Hepatic stellate cell (primary cell): ENCODE measurements at regions not wholly inside any gene's neighbourhood (a gene's known extent, or its start where the extent isn't known, plus 50 kb on each side); places are given as distances from the start of the nearest gene placed in this dataset.

ENCODE experiments used
- DNase-seq: peaks from one replicate; pipeline ENCODE4 v3.0.0; 2011; ENCODE audit warnings: low spot score

- DNase-seq: no peak
Observed at GRCh38 chr11:15584158-15584557, 469.4 kb downstream of the INSC start.

GRCh38 chr11:15585602-15586331 lies 471.0 kb downstream of the INSC start:
- DNase-seq: no peak

GRCh38 chr11:15586741-15587473 lies 472.2 kb downstream of the INSC start:
- no peak for DNase-seq

- DNase-seq: no peak
Observed at GRCh38 chr11:15589070-15589626, 474.4 kb downstream of the INSC start.

GRCh38 chr11:15590132-15590531 lies 475.4 kb downstream of the INSC start:
- no peak for DNase-seq

GRCh38 chr11:15591112-15591537 lies 476.4 kb downstream of the INSC start:
- DNase-seq: no peak

DNA sequence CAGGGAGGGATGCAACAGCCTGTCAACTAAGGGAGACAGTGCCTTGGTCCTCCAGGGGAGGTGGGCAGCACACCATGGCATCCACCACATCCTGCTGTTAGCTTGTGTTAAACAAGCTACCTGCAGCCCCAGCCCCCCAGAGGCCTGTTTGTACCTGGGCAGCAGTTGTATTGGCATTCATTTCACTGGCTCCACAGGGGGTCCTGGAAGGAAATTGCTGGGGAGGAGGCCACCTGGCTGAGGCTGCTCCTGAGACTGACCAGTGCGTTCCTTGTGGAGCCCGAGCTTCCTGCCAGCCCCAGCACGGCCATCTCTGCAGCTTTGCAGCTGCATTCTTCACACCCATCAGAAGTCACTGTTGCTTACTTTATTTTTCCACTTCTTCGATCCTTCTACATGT lies 479.9 kb downstream of the INSC start:
- no peak for DNase-seq

GRCh38 chr11:15599376-15599775 lies 484.7 kb downstream of the INSC start:
- no peak for DNase-seq

GRCh38 chr11:15602047-15602446 lies 487.3 kb downstream of the INSC start:
- no peak for DNase-seq

- no peak for DNase-seq
Observed at GRCh38 chr11:15602785-15603567, 488.3 kb downstream of the INSC start.

GRCh38 chr11:15605094-15605493 lies 490.4 kb downstream of the INSC start:
- no peak for DNase-seq

DNA sequence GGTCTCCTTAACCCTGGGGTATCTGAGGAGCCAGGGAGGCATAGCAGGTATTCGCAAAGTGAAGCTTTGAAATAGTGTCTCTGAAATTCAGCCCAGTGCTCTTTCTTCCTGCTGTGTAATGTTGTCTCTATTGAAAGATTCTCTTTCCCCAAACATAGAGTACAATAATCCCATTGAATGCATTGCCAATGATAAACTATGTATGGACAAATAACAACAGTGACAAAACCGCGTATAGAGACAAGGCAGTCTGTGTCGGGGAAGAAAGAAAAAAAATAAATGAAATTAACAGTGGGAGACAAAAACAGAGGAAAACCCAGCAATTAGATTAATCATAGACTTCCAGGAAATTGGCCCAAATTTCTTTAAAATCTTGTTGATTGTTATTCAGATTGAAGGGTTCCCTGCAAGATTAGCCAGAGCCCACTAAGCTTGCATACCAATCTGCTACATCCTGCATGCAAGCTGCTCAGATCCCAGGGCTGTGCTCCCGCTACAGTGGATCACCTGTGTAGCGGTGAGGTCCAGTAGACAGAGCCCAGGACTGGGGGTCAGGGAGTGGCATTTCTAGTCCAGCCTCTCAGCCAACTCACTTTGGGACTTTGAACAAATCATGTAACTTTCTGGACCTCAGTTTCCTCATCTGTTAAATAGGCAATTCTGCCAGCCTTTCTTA lies 492.8 kb downstream of the INSC start:
- DNase-seq: no peak

DNA sequence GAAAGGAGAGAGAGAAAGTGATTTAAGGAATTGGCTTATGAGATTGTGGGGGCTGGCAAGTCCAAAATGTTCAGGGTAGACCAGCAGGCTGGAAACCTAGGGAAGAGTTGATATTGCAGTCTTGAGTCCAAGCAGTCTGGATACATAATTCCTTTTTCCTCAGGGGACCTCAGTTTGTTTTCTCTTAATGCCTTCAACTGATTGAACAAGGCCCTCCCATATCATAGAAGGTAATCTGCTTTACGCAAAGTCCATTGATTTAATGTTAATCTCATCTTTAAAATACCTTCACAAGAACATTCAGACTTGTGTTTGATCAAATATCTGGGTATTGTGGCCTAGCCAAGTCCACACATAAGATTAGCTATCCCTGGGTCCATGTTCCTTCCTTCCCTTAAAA lies 494.7 kb downstream of the INSC start:
- DNase-seq: no peak

- no peak for DNase-seq
Observed at GRCh38 chr11:15610881-15611280, 496.2 kb downstream of the INSC start.

- DNase-seq: no peak
Observed at GRCh38 chr11:15613251-15613650, 498.5 kb downstream of the INSC start.

- no peak for DNase-seq
Observed at GRCh38 chr11:15613789-15614188, 499.1 kb downstream of the INSC start.

- DNase-seq: no peak
Observed at GRCh38 chr11:15615398-15616096, 500.8 kb downstream of the INSC start.

- no peak for DNase-seq
Observed at GRCh38 chr11:15616130-15617105, 501.7 kb downstream of the INSC start.

- no peak for DNase-seq
Observed at GRCh38 chr11:15617126-15617525, 502.4 kb downstream of the INSC start.

DNA sequence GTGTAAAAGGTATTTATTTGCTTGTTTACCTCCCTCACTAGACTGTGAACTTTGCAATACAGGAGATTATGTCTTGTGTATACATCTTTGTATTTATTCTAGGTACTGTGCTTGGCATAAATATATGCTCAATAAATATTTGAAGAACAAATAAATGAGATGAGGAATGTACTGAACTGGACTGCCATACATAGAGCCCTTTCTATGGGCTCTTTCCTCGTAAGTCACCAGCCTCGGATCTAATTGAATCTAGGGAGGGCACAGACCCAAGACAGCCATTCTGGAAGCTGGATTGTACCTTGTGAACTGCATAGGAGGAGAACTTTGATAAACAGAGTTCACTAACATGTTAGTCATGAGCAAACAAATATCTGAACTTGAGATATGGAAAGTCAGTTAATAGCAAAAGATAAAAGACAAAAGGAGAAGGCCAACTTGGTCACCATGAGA lies 503.9 kb downstream of the INSC start:
- no peak for DNase-seq
